ACC112 (cell line): ENCODE measurements at regions not wholly inside any gene's neighbourhood (a gene's known extent, or its start where the extent isn't known, plus 50 kb on each side); places are given as distances from the start of the nearest gene placed in this dataset.

Source experiments
- H2AFZ ChIP-seq: fragments of 200-600 bp; sonication (generic); one replicate; pipeline ENCODE4 v1.6.0; 2017; ENCODE audit warnings: antibody characterized with exemption, low read length; ENCODE audit not compliant: unreplicated experiment
- H3K27ac ChIP-seq: fragments of 200-600 bp; sonication (generic); 2 replicates; pipeline ENCODE4 v1.5.1; 2014; ENCODE audit warnings: low read depth, mild to moderate bottlenecking, antibody characterized with exemption, low read length, moderate library complexity
- H3K27me3 ChIP-seq: fragments of 200-600 bp; sonication (generic); 2 replicates; pipeline ENCODE4 v1.6.1; 2014; ENCODE audit warnings: mild to moderate bottlenecking, antibody characterized with exemption, low read length, moderate library complexity, mixed read lengths; ENCODE audit not compliant: insufficient read depth
- H3K36me3 ChIP-seq: fragments of 200-600 bp; sonication (generic); 2 replicates; pipeline ENCODE4 v1.6.1; 2016; ENCODE audit warnings: mild to moderate bottlenecking, antibody characterized with exemption, low read length, moderate library complexity, mixed read lengths; ENCODE audit not compliant: insufficient read depth
- H3K4me1 ChIP-seq: fragments of 200-600 bp; sonication (generic); one replicate; pipeline ENCODE4 v1.6.1; 2016; ENCODE audit warnings: low read length, mixed read lengths; ENCODE audit not compliant: insufficient read depth, unreplicated experiment, control insufficient read depth
- H3K4me3 ChIP-seq: fragments of 200-600 bp; sonication (generic); 2 replicates; pipeline ENCODE4 v1.5.1; 2014; ENCODE audit warnings: mild to moderate bottlenecking, low read depth, low read length
- H3K79me2 ChIP-seq: fragments of 200-600 bp; sonication (generic); one replicate; pipeline ENCODE4 v1.6.0; 2016; ENCODE audit warnings: low read length; ENCODE audit not compliant: control insufficient read depth, unreplicated experiment, insufficient read depth

DNA sequence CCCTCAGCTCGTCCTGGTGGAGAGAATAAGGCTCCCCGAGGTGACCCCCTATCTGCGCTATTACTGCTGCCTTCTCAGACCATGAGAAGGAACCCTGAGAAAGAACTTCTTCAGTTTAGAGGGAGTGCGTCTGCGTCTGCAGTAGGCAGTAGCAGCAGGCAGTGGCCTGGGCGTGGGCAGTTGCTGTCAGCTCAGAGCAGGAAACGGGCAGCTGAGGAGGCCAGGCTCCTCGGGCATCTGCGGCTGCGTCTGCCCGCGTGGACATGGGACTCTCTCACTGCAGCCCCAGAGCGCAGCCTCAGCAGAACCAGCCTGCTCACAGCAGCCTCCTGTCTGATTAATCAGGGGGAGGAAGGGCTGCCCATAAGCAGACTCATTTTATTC lies 49.8 kb upstream of the FCN1 start:
- H3K27me3 ChIP-seq = peaks cover 74% of the 10 kb centered on the region
- no peaks in the 10 kb centered on the region for H3K79me2 ChIP-seq
- no peaks in the 10 kb centered on the region for H3K36me3 ChIP-seq
- no peak overlapping the region for H3K27ac ChIP-seq
- no peak overlapping the region for H2AFZ ChIP-seq
- no peaks in the 10 kb centered on the region for H3K4me1 ChIP-seq
- H3K4me3 ChIP-seq = no peak overlapping the region

GRCh38 chr9:134968011-134968822 lies 50.5 kb upstream of the FCN1 start:
- H2AFZ ChIP-seq = no peak overlapping the region
- H3K4me3 ChIP-seq = no peak overlapping the region
- no peak overlapping the region for H3K27ac ChIP-seq
- no peaks in the 10 kb centered on the region for H3K79me2 ChIP-seq
- H3K27me3 ChIP-seq = peaks cover 78% of the 10 kb centered on the region
- no peaks in the 10 kb centered on the region for H3K4me1 ChIP-seq
- H3K36me3 ChIP-seq = no peaks in the 10 kb centered on the region

DNA sequence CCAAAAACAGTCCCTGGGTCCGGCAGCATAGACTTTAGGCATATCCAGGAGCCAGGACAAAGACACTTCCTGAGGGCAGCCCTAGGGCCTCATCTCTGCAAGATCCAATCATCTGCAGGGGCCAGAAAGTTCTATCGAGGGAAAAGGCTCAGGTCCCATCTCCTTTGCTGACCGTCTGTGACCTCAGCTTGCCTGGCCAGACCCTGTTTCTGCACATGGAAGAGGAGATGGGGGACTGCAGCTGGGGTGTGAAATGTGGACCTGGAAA lies 51.0 kb upstream of the FCN1 start:
- Histone ChIP-seq H3K27ac (no peak overlapping the region), H3K79me2 (no peaks in the 10 kb centered on the region), H2AFZ (no peak overlapping the region), H3K4me1 (no peaks in the 10 kb centered on the region), H3K27me3 (peaks cover 79% of the 10 kb centered on the region), H3K4me3 (no peak overlapping the region), H3K36me3 (no peaks in the 10 kb centered on the region)

- H3K27me3 ChIP-seq = peaks cover 79% of the 10 kb centered on the region
- H3K4me3 ChIP-seq = no peak overlapping the region
- no peak overlapping the region for H2AFZ ChIP-seq
- no peaks in the 10 kb centered on the region for H3K4me1 ChIP-seq
- no peaks in the 10 kb centered on the region for H3K36me3 ChIP-seq
- no peaks in the 10 kb centered on the region for H3K79me2 ChIP-seq
- no peak overlapping the region for H3K27ac ChIP-seq
These were observed 51.7 kb upstream of the FCN1 start for GRCh38 chr9:134969156-134970045.

DNA sequence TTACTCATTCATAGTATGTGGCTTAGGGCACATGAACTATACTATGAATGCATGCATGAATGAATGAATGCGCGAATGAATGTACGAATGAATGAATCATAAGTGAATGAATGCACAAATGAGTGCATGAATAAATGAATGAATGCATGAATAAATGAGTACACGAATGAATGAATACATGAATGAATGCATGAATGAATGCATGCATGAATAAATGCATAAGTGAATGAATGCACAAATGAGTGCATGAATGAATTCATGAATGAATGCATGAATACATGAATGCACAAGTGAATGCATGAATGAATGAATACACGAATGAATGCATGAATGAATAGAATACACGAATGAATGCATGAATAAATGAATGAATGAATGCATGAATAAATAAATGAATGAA lies 52.5 kb upstream of the FCN1 start:
- H2AFZ ChIP-seq = no peak overlapping the region
- no peak overlapping the region for H3K27ac ChIP-seq
- no peaks in the 10 kb centered on the region for H3K79me2 ChIP-seq
- H3K4me1 ChIP-seq = no peaks in the 10 kb centered on the region
- H3K4me3 ChIP-seq = no peak overlapping the region
- peaks cover 80% of the 10 kb centered on the region for H3K27me3 ChIP-seq
- H3K36me3 ChIP-seq = no peaks in the 10 kb centered on the region

DNA sequence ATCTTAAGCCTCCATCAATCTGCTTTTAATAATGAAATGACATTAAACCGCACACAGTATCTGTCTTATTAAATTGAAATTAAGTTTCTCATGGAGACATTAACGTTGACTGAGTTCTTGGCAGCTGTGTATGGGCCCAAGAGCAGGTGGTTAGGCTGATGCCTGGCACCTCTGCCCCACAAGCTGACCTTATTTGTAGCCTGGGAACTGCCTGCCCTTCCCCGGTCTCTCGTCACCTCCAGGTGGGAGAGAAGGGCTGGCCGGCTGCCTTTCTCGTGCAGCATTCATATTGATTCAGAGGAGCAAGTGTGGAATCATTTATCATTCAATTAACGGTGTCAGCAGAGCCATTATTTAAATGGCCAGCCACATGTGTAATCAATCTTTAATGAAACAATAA lies 53.0 kb upstream of the FCN1 start:
- no peaks in the 10 kb centered on the region for H3K4me1 ChIP-seq
- H3K36me3 ChIP-seq = no peaks in the 10 kb centered on the region
- peaks cover 82% of the 10 kb centered on the region for H3K27me3 ChIP-seq
- H2AFZ ChIP-seq = no peak overlapping the region
- H3K79me2 ChIP-seq = no peaks in the 10 kb centered on the region
- H3K4me3 ChIP-seq = no peak overlapping the region
- no peak overlapping the region for H3K27ac ChIP-seq

DNA sequence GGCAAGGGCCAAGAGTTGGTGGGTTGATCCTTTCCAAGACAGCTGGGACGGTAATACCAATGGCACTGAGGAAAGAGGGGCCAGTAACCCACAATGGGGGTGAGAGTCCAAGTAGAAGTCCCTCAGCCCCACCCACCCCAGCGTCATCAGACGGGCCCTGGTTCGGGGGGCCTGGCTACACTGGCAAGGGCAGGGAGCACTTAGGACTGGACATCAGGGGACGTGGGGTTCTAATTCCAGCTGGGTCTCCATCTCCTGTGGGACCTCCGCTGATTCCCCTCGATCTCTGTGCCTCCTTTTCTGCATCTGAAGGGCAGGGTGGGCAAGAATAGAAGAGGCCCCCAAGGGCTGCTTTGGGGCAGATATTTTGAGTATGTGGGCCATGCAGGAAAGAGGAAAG lies 53.5 kb upstream of the FCN1 start:
- H3K4me3 ChIP-seq = no peak overlapping the region
- no peak overlapping the region for H3K27ac ChIP-seq
- H3K27me3 ChIP-seq = peaks cover 84% of the 10 kb centered on the region
- H3K79me2 ChIP-seq = no peaks in the 10 kb centered on the region
- no peaks in the 10 kb centered on the region for H3K4me1 ChIP-seq
- H3K36me3 ChIP-seq = no peaks in the 10 kb centered on the region
- H2AFZ ChIP-seq = no peak overlapping the region

- H3K27ac ChIP-seq = no peak overlapping the region
- H3K36me3 ChIP-seq = no peaks in the 10 kb centered on the region
- peaks cover 85% of the 10 kb centered on the region for H3K27me3 ChIP-seq
- H3K4me1 ChIP-seq = no peaks in the 10 kb centered on the region
- H3K79me2 ChIP-seq = no peaks in the 10 kb centered on the region
- H2AFZ ChIP-seq = no peak overlapping the region
- no peak overlapping the region for H3K4me3 ChIP-seq
These were observed 54.0 kb upstream of the FCN1 start for GRCh38 chr9:134971696-134972095.

GRCh38 chr9:134972140-134972539 lies 54.4 kb upstream of the FCN1 start:
- H3K79me2 ChIP-seq = no peaks in the 10 kb centered on the region
- peaks cover 84% of the 10 kb centered on the region for H3K27me3 ChIP-seq
- H3K4me3 ChIP-seq = no peak overlapping the region
- H3K27ac ChIP-seq = no peak overlapping the region
- H2AFZ ChIP-seq = no peak overlapping the region
- H3K4me1 ChIP-seq = no peaks in the 10 kb centered on the region
- no peaks in the 10 kb centered on the region for H3K36me3 ChIP-seq

DNA sequence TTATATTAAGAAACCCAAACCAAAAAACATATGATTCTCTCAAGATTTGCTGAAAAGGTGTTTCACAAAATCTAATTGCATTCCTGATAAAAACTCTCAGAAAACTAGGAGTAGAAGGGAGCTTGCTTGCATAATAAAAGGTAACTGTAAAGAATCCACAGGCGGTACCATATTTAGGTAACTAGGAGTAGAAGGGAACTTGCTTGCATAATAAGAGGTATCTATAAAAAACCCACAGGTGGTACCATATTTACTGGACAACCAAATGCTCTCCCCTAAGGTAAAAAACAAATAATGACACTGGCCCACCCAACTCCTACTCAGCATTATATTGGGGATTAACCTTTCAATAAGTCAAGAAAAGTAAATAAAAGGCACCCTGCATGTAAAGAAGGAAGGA lies 57.5 kb upstream of the FCN1 start:
- no peak overlapping the region for H3K4me3 ChIP-seq
- no peaks in the 10 kb centered on the region for H3K79me2 ChIP-seq

DNA sequence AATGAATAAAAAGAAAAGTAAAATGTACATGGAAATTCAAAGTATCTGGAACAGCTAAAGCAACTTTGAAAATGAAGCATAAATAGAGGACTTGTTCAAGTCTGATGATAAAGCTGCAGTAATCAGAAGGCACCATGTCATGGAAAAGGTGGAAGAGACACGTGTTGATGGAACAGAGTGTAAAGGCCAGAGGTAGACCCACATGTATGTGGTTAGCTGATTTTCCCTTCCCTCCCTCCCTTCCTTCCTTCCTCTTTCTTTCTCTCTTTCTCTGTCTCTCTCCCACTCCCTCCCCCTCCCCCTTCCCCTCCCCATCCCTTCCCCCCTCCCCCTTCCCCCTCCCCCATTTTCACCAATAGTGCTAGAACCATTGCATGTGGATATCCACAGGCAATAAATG lies 58.7 kb upstream of the FCN1 start:
- Histone ChIP-seq H3K79me2 (no peaks in the 10 kb centered on the region), H2AFZ (no peak overlapping the region), H3K4me1 (no peaks in the 10 kb centered on the region), H3K27ac (no peak overlapping the region), H3K36me3 (no peaks in the 10 kb centered on the region), H3K4me3 (no peak overlapping the region), H3K27me3 (peaks cover 69% of the 10 kb centered on the region)

More for the DNA sequence above, 57.5 kb upstream of the FCN1 start:
- H3K27me3 ChIP-seq = peaks cover 71% of the 10 kb centered on the region
- no peaks in the 10 kb centered on the region for H3K36me3 ChIP-seq
- no peak overlapping the region for H3K27ac ChIP-seq
- no peaks in the 10 kb centered on the region for H3K4me1 ChIP-seq
- H2AFZ ChIP-seq = no peak overlapping the region
